ENCODE measurements at regions not wholly inside any gene's neighbourhood (a gene's known extent, or its start where the extent isn't known, plus 50 kb on each side); places are given as distances from the start of the nearest gene placed in this dataset.
A peak's percentile ranks its signal among the peaks of the same experiment; 100 is the strongest.

- Histone ChIP-seq H3K36me3 (no peaks in the 10 kb centered on the region), H3K4me3 (no peak overlapping the region), H3K9me3 (no peaks in the 10 kb centered on the region), H3K27me3 (no peaks in the 10 kb centered on the region), H3K4me1 (no peaks in the 10 kb centered on the region), H3K27ac (no peak overlapping the region)
- no peak for DNase-seq (ENCODE audit: low spot score in 2 of 2)
- 85 to 89% methylated on average over 2 of the region's 2 CpGs for WGBS, 2 donors
- TF ChIP-seq CTCF (IDR thresholded peaks at IDR 0.05) (no peak), POLR2A (IDR thresholded peaks at IDR 0.05) (no peak), EP300 (IDR thresholded peaks at IDR 0.05) (no peak)
Observed at GRCh38 chr6:93985953-93986352, 566.6 kb upstream of the EPHA7 start.

- DNase-seq (ENCODE audit: low spot score in 2 of 2), result no peak
- Histone ChIP-seq H3K9me3 (no peaks in the 10 kb centered on the region), H3K4me1 (no peaks in the 10 kb centered on the region), H3K27ac (no peak overlapping the region), H3K36me3 (no peaks in the 10 kb centered on the region), H3K27me3 (no peaks in the 10 kb centered on the region), H3K4me3 (no peak overlapping the region)
- WGBS, 2 donors, result 54 to 58% methylated on average over 3 of the region's 3 CpGs
- TF ChIP-seq EP300 (IDR thresholded peaks at IDR 0.05), result no peak
- TF ChIP-seq POLR2A (IDR thresholded peaks at IDR 0.05), result no peak
- TF ChIP-seq CTCF (IDR thresholded peaks at IDR 0.05), result no peak
Observed at GRCh38 chr6:93975159-93975558, 555.8 kb upstream of the EPHA7 start.

GRCh38 chr6:93974332-93974731 lies 555.0 kb upstream of the EPHA7 start:
- Histone ChIP-seq H3K4me3 (no peak overlapping the region), H3K27ac (no peak overlapping the region), H3K4me1 (no peaks in the 10 kb centered on the region), H3K36me3 (no peaks in the 10 kb centered on the region), H3K9me3 (no peaks in the 10 kb centered on the region), H3K27me3 (no peaks in the 10 kb centered on the region)
- WGBS, 2 donors, result 82 to 86% methylated on average over 2 of the region's 2 CpGs
- no peak for TF ChIP-seq POLR2A (IDR thresholded peaks at IDR 0.05)
- no peak for TF ChIP-seq EP300 (IDR thresholded peaks at IDR 0.05)
- TF ChIP-seq CTCF (IDR thresholded peaks at IDR 0.05), result no peak
- no peak for DNase-seq (ENCODE audit: low spot score in 2 of 2)

- no peaks in the 10 kb centered on the region for H3K9me3 ChIP-seq
- TF ChIP-seq POLR2A (IDR thresholded peaks at IDR 0.05) (no peak), EP300 (IDR thresholded peaks at IDR 0.05) (peak in 1 of 2 donors; percentile 43)
- H3K4me3 ChIP-seq, result no peak overlapping the region
- H3K27me3 ChIP-seq, result no peaks in the 10 kb centered on the region
- H3K36me3 ChIP-seq, result no peaks in the 10 kb centered on the region
- 64 to 67% methylated on average over 3 of the region's 3 CpGs for WGBS, 2 donors
- H3K27ac ChIP-seq, result peak overlapping the region in 2 of 4 donors; percentile 25 to 29
- DNase-seq (ENCODE audit: low spot score in 2 of 2), result peak in 1 of 2 donors; percentile 24
- no peaks in the 10 kb centered on the region for H3K4me1 ChIP-seq
Observed at GRCh38 chr6:93972791-93973190, 553.4 kb upstream of the EPHA7 start.

- Histone ChIP-seq H3K27ac (no peak overlapping the region), H3K4me3 (no peak overlapping the region), H3K36me3 (no peaks in the 10 kb centered on the region), H3K9me3 (no peaks in the 10 kb centered on the region), H3K27me3 (no peaks in the 10 kb centered on the region), H3K4me1 (no peaks in the 10 kb centered on the region)
- WGBS, 2 donors, result 67% methylated on average over 5 of the region's 5 CpGs
- no peak for DNase-seq (ENCODE audit: low spot score in 2 of 2)
- no peak for TF ChIP-seq CTCF (IDR thresholded peaks at IDR 0.05)
- TF ChIP-seq EP300 (IDR thresholded peaks at IDR 0.05), result no peak
- no peak for TF ChIP-seq POLR2A (IDR thresholded peaks at IDR 0.05)
Observed at GRCh38 chr6:93970684-93971083, 551.3 kb upstream of the EPHA7 start.

GRCh38 chr6:93968126-93968525 lies 548.8 kb upstream of the EPHA7 start:
- no peak overlapping the region for H3K4me3 ChIP-seq

More at GRCh38 chr6:93968126-93968525, 548.8 kb upstream of the EPHA7 start:
- WGBS, 2 donors, result 84 to 87% methylated on average over 4 of the region's 4 CpGs
- no peak overlapping the region for H3K27ac ChIP-seq
- no peaks in the 10 kb centered on the region for H3K27me3 ChIP-seq
- no peak for DNase-seq (ENCODE audit: low spot score in 2 of 2)
- no peaks in the 10 kb centered on the region for H3K4me1 ChIP-seq
- H3K36me3 ChIP-seq, result no peaks in the 10 kb centered on the region
- no peak for TF ChIP-seq EP300 (IDR thresholded peaks at IDR 0.05)
- no peak for TF ChIP-seq POLR2A (IDR thresholded peaks at IDR 0.05)
- no peak for TF ChIP-seq CTCF (IDR thresholded peaks at IDR 0.05)
- no peaks in the 10 kb centered on the region for H3K9me3 ChIP-seq

Data from tibial nerve (tissue), 4 donors.